GM10266 (cell line): ENCODE measurements at regions not wholly inside any gene's neighbourhood (a gene's known extent, or its start where the extent isn't known, plus 50 kb on each side); places are given as distances from the start of the nearest gene placed in this dataset.

ENCODE experiments used
- DNase-seq: peaks from one replicate; pipeline ENCODE4 v3.0.0; 2012; ENCODE audit errors: extremely low spot score
- CTCF ChIP-seq: IDR thresholded peaks from 2 replicates; pipeline ENCODE4 v1.5.1; 2012; ENCODE audit warnings: mild to moderate bottlenecking, low read depth; ENCODE audit not compliant: control insufficient read depth, insufficient read depth; ENCODE audit errors: missing control alignments

- DNase-seq = no peak
- TF ChIP-seq CTCF = no peak
Observed at GRCh38 chrX:69010339-69010738, 154.9 kb downstream of the PJA1 start.

- no peak for DNase-seq
- TF ChIP-seq CTCF = no peak
Observed at GRCh38 chrX:69000877-69001276, 164.4 kb downstream of the PJA1 start.

- DNase-seq = no peak
Observed at GRCh38 chrX:68999931-69000330, 165.3 kb downstream of the PJA1 start.

GRCh38 chrX:68999356-68999755 is 165.9 kb downstream of the PJA1 start:
- DNase-seq = no peak
- TF ChIP-seq CTCF = no peak

More at GRCh38 chrX:68999931-69000330, 165.3 kb downstream of the PJA1 start:
- TF ChIP-seq CTCF = no peak

GRCh38 chrX:68998716-68999115 is 166.5 kb downstream of the PJA1 start:
- TF ChIP-seq CTCF = no peak
- no peak for DNase-seq

- DNase-seq = no peak
- TF ChIP-seq CTCF = no peak
Observed at GRCh38 chrX:68997911-68998310, 167.3 kb downstream of the PJA1 start.

GRCh38 chrX:68997511-68997910 is 167.7 kb downstream of the PJA1 start:
- no peak for DNase-seq
- no peak for TF ChIP-seq CTCF
